ENCODE measurements at regions not wholly inside any gene's neighbourhood (a gene's known extent, or its start where the extent isn't known, plus 50 kb on each side); places are given as distances from the start of the nearest gene placed in this dataset.

DNA sequence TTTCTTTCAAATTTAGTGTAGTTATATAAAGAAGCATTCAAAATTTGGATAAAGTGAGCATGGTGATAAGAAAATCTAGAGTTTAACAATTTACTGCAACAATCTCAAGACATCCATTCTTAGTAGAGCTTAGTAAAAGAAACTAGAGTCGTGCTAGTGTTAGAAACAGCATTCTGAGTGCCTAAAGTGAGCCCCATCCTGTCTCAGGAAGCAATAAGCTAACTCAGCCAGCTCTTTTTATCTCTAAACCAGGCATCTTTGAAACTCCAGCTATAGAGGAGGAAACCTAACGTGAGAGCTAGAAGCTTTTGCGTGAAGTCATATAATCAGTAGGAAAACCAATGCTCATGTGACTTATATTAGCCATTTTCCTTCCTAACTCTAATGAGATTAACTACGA is 1187.1 kb upstream of the EPHA6 start:
- Histone ChIP-seq H3K36me3 (replicated peaks; ENCODE audit: insufficient read depth, low read depth) (no peaks in the 10 kb centered on the region), H2AFZ (no peak overlapping the region), H4K20me1 (ENCODE audit: insufficient read depth, poor library complexity, severe bottlenecking) (no peaks in the 10 kb centered on the region), H3K4me1 (ENCODE audit: insufficient read depth) (no peaks in the 10 kb centered on the region), H3K9me3 (ENCODE audit: low read depth) (no peaks in the 10 kb centered on the region), H3K79me2 (no peaks in the 10 kb centered on the region), H3K27ac (no peak overlapping the region), H3K9me2 (replicated peaks; ENCODE audit: insufficient read depth) (no peaks in the 10 kb centered on the region), H3K4me2 (no peak overlapping the region), H3K27me3 (no peaks in the 10 kb centered on the region), H3K4me3 (no peak overlapping the region)
- DNase-seq (ENCODE audit: low spot score) = no peak
- TF ChIP-seq EZH2 (IDR thresholded peaks at IDR 0.05; ENCODE audit: borderline replicate concordance) = no peak
- TF ChIP-seq, protein P1, sequence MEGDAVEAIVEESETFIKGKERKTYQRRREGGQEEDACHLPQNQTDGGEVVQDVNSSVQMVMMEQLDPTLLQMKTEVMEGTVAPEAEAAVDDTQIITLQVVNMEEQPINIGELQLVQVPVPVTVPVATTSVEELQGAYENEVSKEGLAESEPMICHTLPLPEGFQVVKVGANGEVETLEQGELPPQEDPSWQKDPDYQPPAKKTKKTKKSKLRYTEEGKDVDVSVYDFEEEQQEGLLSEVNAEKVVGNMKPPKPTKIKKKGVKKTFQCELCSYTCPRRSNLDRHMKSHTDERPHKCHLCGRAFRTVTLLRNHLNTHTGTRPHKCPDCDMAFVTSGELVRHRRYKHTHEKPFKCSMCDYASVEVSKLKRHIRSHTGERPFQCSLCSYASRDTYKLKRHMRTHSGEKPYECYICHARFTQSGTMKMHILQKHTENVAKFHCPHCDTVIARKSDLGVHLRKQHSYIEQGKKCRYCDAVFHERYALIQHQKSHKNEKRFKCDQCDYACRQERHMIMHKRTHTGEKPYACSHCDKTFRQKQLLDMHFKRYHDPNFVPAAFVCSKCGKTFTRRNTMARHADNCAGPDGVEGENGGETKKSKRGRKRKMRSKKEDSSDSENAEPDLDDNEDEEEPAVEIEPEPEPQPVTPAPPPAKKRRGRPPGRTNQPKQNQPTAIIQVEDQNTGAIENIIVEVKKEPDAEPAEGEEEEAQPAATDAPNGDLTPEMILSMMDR (IDR thresholded peaks at IDR 0.05; ENCODE audit: poor library complexity) = no peak
- no peak for TF ChIP-seq EZH2phosphoT487 (IDR thresholded peaks at IDR 0.05; ENCODE audit: low read depth, severe bottlenecking, unreplicated experiment)
- 77% methylated on average over 4 of the region's 4 CpGs for WGBS (ENCODE audit: low lambda C conversion rate, missing lambda C conversion rate)

GRCh38 chr3:95627697-95628096 is 1186.7 kb upstream of the EPHA6 start:
- H3K27ac ChIP-seq = no peak overlapping the region
- no peaks in the 10 kb centered on the region for H3K9me3 ChIP-seq (ENCODE audit: low read depth)
- DNase-seq (ENCODE audit: low spot score) = no peak
- 66% methylated on average over 2 of the region's 2 CpGs for WGBS (ENCODE audit: low lambda C conversion rate, missing lambda C conversion rate)
- no peak overlapping the region for H2AFZ ChIP-seq
- no peak overlapping the region for H3K4me2 ChIP-seq
- no peaks in the 10 kb centered on the region for H3K4me1 ChIP-seq (ENCODE audit: insufficient read depth)
- no peaks in the 10 kb centered on the region for H3K9me2 ChIP-seq (replicated peaks; ENCODE audit: insufficient read depth)
- H3K79me2 ChIP-seq = no peaks in the 10 kb centered on the region
- H4K20me1 ChIP-seq (ENCODE audit: insufficient read depth, poor library complexity, severe bottlenecking) = no peaks in the 10 kb centered on the region
- H3K27me3 ChIP-seq = no peaks in the 10 kb centered on the region
- TF ChIP-seq, protein P1 (IDR thresholded peaks at IDR 0.05; ENCODE audit: poor library complexity) = no peak
- no peak for TF ChIP-seq EZH2phosphoT487 (IDR thresholded peaks at IDR 0.05; ENCODE audit: low read depth, severe bottlenecking, unreplicated experiment)
- no peak for TF ChIP-seq EZH2 (IDR thresholded peaks at IDR 0.05; ENCODE audit: borderline replicate concordance)
- H3K4me3 ChIP-seq = no peak overlapping the region
- H3K36me3 ChIP-seq (replicated peaks; ENCODE audit: insufficient read depth, low read depth) = no peaks in the 10 kb centered on the region

DNA sequence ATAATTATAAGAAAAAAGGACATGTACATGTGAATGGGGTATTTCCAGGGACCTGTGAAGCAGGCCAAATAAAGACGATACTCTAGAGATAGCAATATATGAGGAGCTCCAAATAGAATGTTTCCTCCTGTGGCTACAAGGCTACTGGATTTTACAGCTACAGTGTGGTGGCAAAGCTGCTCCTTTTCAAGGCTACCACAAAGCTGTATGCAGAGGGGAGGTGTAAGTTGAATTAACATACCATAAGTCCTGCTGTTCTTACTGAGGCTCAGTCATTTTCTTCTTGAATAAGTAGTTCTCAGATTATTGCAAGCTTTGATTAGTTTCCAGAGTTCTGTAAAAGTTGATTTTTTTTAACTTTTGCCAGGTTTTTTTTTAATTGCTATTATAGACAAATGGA is 1184.6 kb upstream of the EPHA6 start:
- Histone ChIP-seq H3K27me3 (no peaks in the 10 kb centered on the region), H3K4me2 (no peak overlapping the region), H3K9me2 (replicated peaks; ENCODE audit: insufficient read depth) (no peaks in the 10 kb centered on the region), H4K20me1 (ENCODE audit: insufficient read depth, poor library complexity, severe bottlenecking) (no peaks in the 10 kb centered on the region), H2AFZ (no peak overlapping the region), H3K36me3 (replicated peaks; ENCODE audit: insufficient read depth, low read depth) (no peaks in the 10 kb centered on the region), H3K27ac (no peak overlapping the region), H3K79me2 (no peaks in the 10 kb centered on the region), H3K4me3 (no peak overlapping the region), H3K4me1 (ENCODE audit: insufficient read depth) (no peaks in the 10 kb centered on the region), H3K9me3 (ENCODE audit: low read depth) (no peaks in the 10 kb centered on the region)
- TF ChIP-seq, protein P1 (IDR thresholded peaks at IDR 0.05; ENCODE audit: poor library complexity) = no peak
- TF ChIP-seq EZH2 (IDR thresholded peaks at IDR 0.05; ENCODE audit: borderline replicate concordance) = no peak
- TF ChIP-seq EZH2phosphoT487 (IDR thresholded peaks at IDR 0.05; ENCODE audit: low read depth, severe bottlenecking, unreplicated experiment) = no peak
- 85% methylated on average over 1 of the region's 1 CpG for WGBS (ENCODE audit: low lambda C conversion rate, missing lambda C conversion rate)
- DNase-seq (ENCODE audit: low spot score) = no peak

GRCh38 chr3:95645291-95645690 is 1169.1 kb upstream of the EPHA6 start:
- DNase-seq (ENCODE audit: low spot score) = no peak
- Histone ChIP-seq H3K27ac (no peak overlapping the region), H3K27me3 (no peaks in the 10 kb centered on the region), H3K4me3 (no peak overlapping the region), H3K79me2 (no peaks in the 10 kb centered on the region), H3K9me3 (ENCODE audit: low read depth) (no peaks in the 10 kb centered on the region), H3K4me1 (ENCODE audit: insufficient read depth) (no peaks in the 10 kb centered on the region), H3K9me2 (replicated peaks; ENCODE audit: insufficient read depth) (no peaks in the 10 kb centered on the region), H3K4me2 (no peak overlapping the region), H4K20me1 (ENCODE audit: insufficient read depth, poor library complexity, severe bottlenecking) (no peaks in the 10 kb centered on the region), H2AFZ (no peak overlapping the region), H3K36me3 (replicated peaks; ENCODE audit: insufficient read depth, low read depth) (no peaks in the 10 kb centered on the region)
- 98% methylated on average over 6 of the region's 6 CpGs for WGBS (ENCODE audit: low lambda C conversion rate, missing lambda C conversion rate)
- TF ChIP-seq, protein P1 (IDR thresholded peaks at IDR 0.05; ENCODE audit: poor library complexity) = no peak
- TF ChIP-seq EZH2phosphoT487 (IDR thresholded peaks at IDR 0.05; ENCODE audit: low read depth, severe bottlenecking, unreplicated experiment) = no peak
- TF ChIP-seq EZH2 (IDR thresholded peaks at IDR 0.05; ENCODE audit: borderline replicate concordance) = no peak
